Renal cortex interstitium (tissue), 11 donors: ENCODE measurements at regions not wholly inside any gene's neighbourhood (a gene's known extent, or its start where the extent isn't known, plus 50 kb on each side); places are given as distances from the start of the nearest gene placed in this dataset.
"Not testable (repeated sequence)": the region's sequence is repeated elsewhere in the genome, so short reads cannot be mapped to it uniquely, and the experiment has no call there.

ENCODE experiments used
- DNase-seq, 11 donors: peaks; one replicate each; pipeline ENCODE4 v3.0.0-alpha.2; 2013; ENCODE audit warnings: low read depth in 9 of 11, low spot score in 4 of 11; ENCODE audit errors: extremely low read depth in 1 of 11

DNA sequence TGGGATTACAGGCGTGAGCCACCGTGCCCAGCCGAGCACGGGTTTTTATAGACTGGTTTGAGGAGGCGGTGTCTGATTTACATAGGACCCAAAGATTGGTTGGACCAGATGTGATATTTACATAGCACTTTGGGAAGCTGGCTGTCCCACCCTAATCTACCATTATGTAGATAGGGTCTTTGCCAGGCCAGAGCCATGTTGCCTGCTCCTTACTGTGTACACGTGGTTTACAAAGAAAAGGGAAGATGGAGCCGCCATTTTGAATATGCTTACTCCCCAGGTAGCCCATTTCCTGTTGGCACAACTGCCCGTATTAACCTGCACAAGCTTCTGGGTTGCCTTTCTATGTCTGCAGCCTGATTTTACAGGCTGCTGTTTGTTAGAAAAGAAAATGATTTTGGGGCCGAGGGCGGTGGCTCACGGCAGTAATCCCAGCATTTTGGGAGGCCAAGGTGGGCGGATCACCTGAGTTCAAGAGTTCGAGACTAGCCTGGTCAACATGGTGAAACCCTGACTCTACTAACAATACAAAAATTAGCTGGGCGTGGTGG, 89.9 kb upstream of the EEF2KMT start:
- DNase-seq, result no peak

DNA sequence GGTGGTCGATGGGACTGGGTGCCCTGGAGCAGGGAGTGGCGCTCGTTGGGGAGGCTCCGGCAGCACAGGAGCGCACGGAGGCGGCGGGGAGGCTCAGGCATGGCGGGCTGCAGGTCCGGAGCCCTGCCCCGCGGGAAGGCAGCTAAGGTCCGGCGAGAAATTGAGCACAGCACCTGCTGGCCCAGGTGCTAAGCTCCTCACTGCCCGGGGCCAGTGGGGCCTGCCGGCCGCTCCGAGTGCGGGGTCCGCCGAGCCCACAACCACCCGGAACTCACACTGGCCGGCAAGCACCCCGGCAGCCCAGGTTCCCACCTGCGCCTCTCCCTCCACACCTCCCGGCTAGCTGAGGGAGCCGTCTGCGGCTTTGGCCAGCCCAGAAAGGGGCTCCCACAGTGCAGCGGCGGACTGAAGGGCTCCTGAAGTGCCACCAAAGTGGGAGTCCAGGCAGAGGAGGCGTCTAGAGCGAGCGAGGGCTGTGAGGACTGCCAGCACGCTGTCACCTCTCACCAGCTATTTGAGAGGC, 88.8 kb upstream of the EEF2KMT start:
- DNase-seq, result no peak

DNA sequence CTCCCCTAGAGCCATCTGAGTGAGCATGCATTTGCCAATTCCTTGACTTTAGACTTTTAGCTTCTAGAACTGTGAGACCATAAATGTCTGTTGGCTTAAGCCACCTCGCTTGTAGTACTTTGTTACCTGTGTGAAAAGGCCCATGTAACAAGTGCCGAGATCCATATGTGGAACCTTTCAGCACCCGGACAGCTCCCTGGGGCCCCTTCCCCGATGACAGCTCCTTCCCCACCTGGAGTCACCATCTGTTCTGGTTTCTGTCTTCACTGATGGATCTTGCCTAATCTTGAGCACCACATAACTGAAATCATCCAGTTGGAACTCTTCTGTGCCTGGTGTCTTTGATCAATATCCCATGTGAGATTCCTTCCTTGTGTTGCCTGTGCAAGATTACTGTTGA, 78.9 kb upstream of the EEF2KMT start:
- DNase-seq, result peak in 5 of 11 donors; percentile 1 to 16 (median 12)

- DNase-seq, result no peak
Observed at GRCh38 chr16:5175266-5175665, 77.7 kb upstream of the EEF2KMT start.

DNA sequence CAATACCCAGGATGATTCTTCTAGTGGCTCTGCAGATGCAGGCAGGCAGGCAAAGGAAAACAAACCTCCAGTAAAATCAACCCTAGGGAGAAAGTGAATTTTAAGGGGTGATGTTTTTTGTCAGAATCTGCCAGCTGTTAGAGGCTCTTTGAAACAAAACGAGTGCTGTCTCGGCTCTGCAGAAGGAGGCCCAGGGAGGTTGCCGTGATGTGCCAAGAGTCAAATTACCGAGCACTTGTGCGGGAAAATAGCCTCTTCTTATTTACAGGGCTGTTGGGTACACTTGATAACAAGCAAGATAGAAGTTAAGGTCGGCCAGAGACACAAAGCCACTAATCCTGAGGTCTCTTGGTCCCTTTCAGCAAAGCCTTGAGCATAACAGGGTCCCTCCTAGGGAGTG, 68.9 kb upstream of the EEF2KMT start:
- no peak for DNase-seq

GRCh38 chr16:5165429-5165828, 67.8 kb upstream of the EEF2KMT start:
- not testable (repeated sequence) for DNase-seq

GRCh38 chr16:5162801-5163200, 65.2 kb upstream of the EEF2KMT start:
- DNase-seq, result not testable (repeated sequence)

DNA sequence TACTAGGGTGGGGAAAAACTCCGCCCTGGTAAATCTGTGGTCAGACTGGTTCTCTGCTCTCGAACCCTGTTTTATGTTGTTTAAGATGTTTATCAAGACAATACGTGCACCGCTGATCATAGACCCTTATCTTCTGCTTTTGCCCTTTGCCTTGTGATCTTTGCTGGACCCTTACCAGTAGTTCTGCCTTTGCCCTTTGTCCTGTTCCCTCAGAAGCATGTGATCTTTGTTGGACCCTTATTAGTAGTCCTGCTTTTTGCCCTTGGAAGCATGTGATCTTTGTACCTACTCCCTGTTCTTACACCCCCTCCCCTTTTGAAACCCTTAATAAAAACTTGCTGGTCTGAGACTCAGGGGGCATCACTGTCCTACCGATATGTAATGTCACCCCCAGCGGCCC, 64.3 kb upstream of the EEF2KMT start:
- not testable (repeated sequence) for DNase-seq

- not testable (repeated sequence) for DNase-seq
Observed at GRCh38 chr16:5160010-5160409, 62.4 kb upstream of the EEF2KMT start.

GRCh38 chr16:5159537-5159936, 61.9 kb upstream of the EEF2KMT start:
- DNase-seq, result not testable (repeated sequence)

GRCh38 chr16:5158494-5158893, 60.9 kb upstream of the EEF2KMT start:
- no peak for DNase-seq

- not testable (repeated sequence) for DNase-seq
Observed at GRCh38 chr16:5156486-5156885, 58.9 kb upstream of the EEF2KMT start.

DNA sequence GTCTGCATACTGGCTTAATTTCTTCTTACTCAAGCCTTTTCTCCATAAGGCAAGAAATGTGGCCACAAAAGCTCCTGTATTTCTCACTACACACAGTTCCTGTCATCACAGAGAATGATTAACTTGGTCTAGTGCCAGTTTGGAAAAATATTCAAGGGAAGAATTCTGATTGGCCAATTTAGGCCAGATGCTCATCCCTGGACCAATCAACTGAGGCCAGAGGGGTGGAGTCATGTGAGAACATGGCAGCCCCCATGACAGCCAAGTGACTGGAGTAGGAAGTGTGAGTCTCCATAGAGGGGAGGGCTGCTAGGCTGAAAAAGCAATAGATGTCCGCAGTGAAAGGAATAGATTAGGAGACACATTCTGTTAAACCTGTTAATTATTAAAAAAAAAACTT, 56.4 kb upstream of the EEF2KMT start:
- DNase-seq, result not testable (repeated sequence)

- DNase-seq, result not testable (repeated sequence)
Observed at GRCh38 chr16:5151409-5151808, 53.8 kb upstream of the EEF2KMT start.
